Activated B cell treated with CpG ODN at 0.5 μM for 24 hours (primary cell): ENCODE measurements at regions not wholly inside any gene's neighbourhood (a gene's known extent, or its start where the extent isn't known, plus 50 kb on each side); places are given as distances from the start of the nearest gene placed in this dataset.

Source experiments
- ATAC-seq: fragments of 200-7000 bp; cut with Tn5 transposase; one replicate; pipeline ENCODE4 v1.10.0; 2021; ENCODE audit warnings: low read depth, mild to moderate bottlenecking, moderate library complexity
- CTCF ChIA-PET: fragments of 350-600 bp; sonication (Branson Sonifier 250); formaldehyde crosslinking; loops from one replicate; lab custom pipeline; 2021; ENCODE audit warnings: antibody characterized with exemption; lab: Charles Lee
- POLR2A ChIA-PET: fragments of 350-600 bp; sonication (Branson Sonifier 250); formaldehyde crosslinking; loops from one replicate; lab custom pipeline; 2021; ENCODE audit warnings: antibody characterized with exemption; lab: Charles Lee
- DNase-seq: peaks from one replicate; pipeline ENCODE4 v3.0.0; 2022
- H3K27ac Mint-ChIP-seq: one replicate; pipeline ENCODE4 v1.8.0; 2020; ENCODE audit warnings: mixed read lengths
- H3K27me3 Mint-ChIP-seq: one replicate; pipeline ENCODE4 v1.8.0; 2021; ENCODE audit warnings: mixed read lengths
- H3K36me3 Mint-ChIP-seq: one replicate; pipeline ENCODE4 v1.8.0; 2021; ENCODE audit warnings: low read depth, mixed read lengths
- H3K4me1 Mint-ChIP-seq: one replicate; pipeline ENCODE4 v1.8.0; 2021; ENCODE audit warnings: mixed read lengths
- H3K4me3 Mint-ChIP-seq: one replicate; pipeline ENCODE4 v1.8.0; 2020; ENCODE audit warnings: mild to moderate bottlenecking, mixed read lengths
- H3K9me3 Mint-ChIP-seq: one replicate; pipeline ENCODE4 v1.8.0; 2020; ENCODE audit warnings: mixed read lengths
- intact Hi-C: fragments of 100-400 bp; cut with micrococcal nuclease; formaldehyde crosslinking; loops from one replicate; pipeline ENCODE4 v1.15.1; 2024
- TF ChIP-seq, protein P1 (sequence below): fragments of 200-600 bp; IDR thresholded peaks from one replicate; pipeline ENCODE4 v1.8.0; 2022; ENCODE audit warnings: antibody characterized with exemption, mild to moderate bottlenecking

DNA sequence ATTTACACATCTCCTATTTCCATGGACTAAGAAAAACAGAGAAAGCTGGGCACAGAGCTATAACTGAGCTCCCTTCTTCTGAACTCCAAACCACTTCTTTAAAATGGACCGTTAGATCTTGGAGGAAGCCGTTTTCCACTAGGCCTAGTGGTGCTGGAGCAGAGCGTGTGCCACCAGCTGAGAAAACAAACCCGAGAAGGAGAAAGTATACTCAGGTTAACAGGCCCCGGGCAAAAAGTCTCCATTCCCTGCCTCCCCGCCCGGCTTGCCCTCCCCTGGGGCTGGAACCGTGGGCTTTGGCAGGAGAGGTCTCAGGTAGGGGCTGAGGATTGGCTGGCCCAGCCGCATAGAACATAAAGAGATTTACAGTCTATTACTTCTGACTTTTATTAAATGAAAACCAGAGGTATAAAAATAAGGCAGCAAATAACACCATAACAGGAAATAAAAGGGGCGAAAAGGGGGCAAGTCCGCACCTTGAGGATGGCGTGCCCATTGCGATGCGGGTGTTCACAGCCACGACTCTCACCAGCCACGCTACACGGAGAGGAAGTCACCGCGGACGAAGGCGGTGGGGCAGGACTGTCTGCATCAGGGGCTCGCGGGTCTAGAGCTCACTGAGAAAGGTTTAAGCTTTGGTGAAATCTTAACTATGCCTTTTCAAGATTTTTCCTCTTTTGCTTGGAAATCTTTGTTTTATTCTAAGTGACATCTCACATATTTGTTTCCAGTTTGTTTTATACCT is 191.2 kb upstream of the GMDS start:
- CTCF ChIA-PET, result no interaction called here
- no peak overlapping the region for H3K4me3 Mint-ChIP-seq
- intact Hi-C loops, result no loop called here
- H3K9me3 Mint-ChIP-seq, result no peaks in the 10 kb centered on the region
- TF ChIP-seq, protein P1, sequence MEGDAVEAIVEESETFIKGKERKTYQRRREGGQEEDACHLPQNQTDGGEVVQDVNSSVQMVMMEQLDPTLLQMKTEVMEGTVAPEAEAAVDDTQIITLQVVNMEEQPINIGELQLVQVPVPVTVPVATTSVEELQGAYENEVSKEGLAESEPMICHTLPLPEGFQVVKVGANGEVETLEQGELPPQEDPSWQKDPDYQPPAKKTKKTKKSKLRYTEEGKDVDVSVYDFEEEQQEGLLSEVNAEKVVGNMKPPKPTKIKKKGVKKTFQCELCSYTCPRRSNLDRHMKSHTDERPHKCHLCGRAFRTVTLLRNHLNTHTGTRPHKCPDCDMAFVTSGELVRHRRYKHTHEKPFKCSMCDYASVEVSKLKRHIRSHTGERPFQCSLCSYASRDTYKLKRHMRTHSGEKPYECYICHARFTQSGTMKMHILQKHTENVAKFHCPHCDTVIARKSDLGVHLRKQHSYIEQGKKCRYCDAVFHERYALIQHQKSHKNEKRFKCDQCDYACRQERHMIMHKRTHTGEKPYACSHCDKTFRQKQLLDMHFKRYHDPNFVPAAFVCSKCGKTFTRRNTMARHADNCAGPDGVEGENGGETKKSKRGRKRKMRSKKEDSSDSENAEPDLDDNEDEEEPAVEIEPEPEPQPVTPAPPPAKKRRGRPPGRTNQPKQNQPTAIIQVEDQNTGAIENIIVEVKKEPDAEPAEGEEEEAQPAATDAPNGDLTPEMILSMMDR, result no peak
- POLR2A ChIA-PET, result no interaction called here
- no peak for ATAC-seq
- H3K4me1 Mint-ChIP-seq, result no peaks in the 10 kb centered on the region
- DNase-seq, result no peak
- H3K36me3 Mint-ChIP-seq, result no peaks in the 10 kb centered on the region
- H3K27me3 Mint-ChIP-seq, result no peaks in the 10 kb centered on the region
- no peak overlapping the region for H3K27ac Mint-ChIP-seq

DNA sequence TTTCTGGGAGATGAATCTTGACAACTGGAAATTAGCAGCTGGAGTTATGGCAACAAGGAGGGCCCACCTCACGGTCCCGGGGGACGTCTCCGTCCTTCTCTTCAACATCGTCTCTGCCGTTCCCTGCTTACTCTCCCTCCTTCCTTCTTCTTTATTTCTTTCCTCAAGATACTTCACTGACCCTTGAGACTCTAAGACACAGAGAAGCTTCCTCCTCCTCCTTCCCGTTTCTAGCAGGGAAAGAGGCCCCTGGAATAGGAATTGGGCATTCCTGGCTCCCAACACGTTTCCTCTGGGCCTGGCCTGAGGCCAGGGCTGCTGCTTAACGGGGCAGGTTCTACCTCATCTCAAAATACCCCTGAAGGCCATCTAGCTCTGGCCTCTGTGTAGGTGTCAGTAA is 189.9 kb upstream of the GMDS start:
- no peak overlapping the region for H3K4me3 Mint-ChIP-seq
- H3K36me3 Mint-ChIP-seq, result no peaks in the 10 kb centered on the region
- H3K4me1 Mint-ChIP-seq, result no peaks in the 10 kb centered on the region
- intact Hi-C loops, result no loop called here
- TF ChIP-seq, protein P1, result no peak
- ChIA-PET CTCF (no interaction called here), POLR2A (no interaction called here)
- ATAC-seq (no peak), DNase-seq (no peak)
- no peaks in the 10 kb centered on the region for H3K9me3 Mint-ChIP-seq
- no peak overlapping the region for H3K27ac Mint-ChIP-seq
- no peaks in the 10 kb centered on the region for H3K27me3 Mint-ChIP-seq

DNA sequence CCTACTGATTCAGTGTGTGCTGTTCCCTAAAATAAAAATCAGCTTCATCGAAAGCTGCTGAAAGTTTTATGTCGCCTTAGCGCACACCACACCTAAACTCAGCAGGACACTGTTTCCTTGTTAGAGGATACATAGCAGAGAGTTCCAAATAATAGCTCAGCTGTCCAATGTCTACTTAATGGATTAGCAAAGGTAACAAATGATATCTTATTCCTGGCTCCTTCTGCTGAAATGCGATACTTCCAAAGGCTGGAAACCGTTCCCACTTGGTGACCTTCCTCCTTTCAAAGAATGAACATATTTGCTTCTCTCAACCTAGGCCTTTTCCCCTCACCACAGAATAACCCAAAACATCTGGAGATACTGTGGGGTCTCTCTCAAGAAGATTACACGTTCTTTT is 189.5 kb upstream of the GMDS start:
- TF ChIP-seq, protein P1, result no peak
- Mint-ChIP-seq H3K4me3 (no peak overlapping the region), H3K9me3 (no peaks in the 10 kb centered on the region), H3K4me1 (no peaks in the 10 kb centered on the region), H3K27me3 (no peaks in the 10 kb centered on the region), H3K27ac (no peak overlapping the region), H3K36me3 (no peaks in the 10 kb centered on the region)
- ATAC-seq (no peak), DNase-seq (no peak)
- intact Hi-C loops, result no loop called here
- CTCF ChIA-PET, result no interaction called here
- POLR2A ChIA-PET, result no interaction called here

DNA sequence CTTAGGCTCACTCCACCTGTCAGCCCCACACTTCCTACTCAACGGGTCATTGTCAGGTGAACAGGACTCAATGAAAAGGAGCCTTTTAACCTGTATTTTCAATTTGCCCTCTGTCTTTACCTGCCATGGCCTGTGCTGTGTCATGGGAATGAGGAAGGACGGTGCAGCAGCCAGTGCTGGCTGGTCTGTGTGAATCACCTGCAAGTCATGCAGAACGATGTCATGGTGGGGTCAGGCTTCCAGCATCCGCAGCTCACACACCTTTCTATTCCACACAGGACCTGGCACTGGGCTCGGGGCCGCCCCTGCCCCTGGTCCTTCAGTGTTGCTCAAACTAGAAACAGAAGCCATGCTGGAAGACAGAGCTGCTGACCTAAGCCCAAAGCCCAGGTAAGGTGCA is 188.7 kb upstream of the GMDS start:
- ChIA-PET POLR2A (no interaction called here), CTCF (no interaction called here)
- DNase-seq (no peak), ATAC-seq (no peak)
- Mint-ChIP-seq H3K36me3 (no peaks in the 10 kb centered on the region), H3K4me1 (no peaks in the 10 kb centered on the region), H3K9me3 (no peaks in the 10 kb centered on the region), H3K27me3 (no peaks in the 10 kb centered on the region), H3K4me3 (no peak overlapping the region), H3K27ac (no peak overlapping the region)
- intact Hi-C loops, result no loop called here
- TF ChIP-seq, protein P1, result no peak

DNA sequence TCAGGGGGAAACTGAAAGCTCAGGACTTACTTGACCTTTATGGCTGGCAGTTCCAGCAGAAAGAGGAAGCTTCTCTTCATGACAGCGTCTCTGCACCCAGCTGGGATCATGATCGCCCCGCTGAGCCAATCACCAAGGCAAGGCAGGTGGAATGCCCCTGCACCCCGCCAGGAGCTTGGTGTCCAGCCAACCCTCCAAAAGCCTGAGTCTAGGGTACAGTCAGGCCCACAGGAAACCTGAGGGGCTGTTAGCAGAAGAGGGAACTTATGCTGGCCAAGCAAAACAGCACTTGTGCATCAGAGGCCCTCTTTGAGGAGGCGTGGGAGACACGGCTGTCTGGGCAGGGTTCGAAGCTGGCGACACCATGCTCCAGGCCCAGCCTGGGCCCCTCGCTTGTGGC is 188.3 kb upstream of the GMDS start:
- TF ChIP-seq, protein P1, result no peak
- Mint-ChIP-seq H3K9me3 (no peaks in the 10 kb centered on the region), H3K4me1 (no peaks in the 10 kb centered on the region), H3K36me3 (no peaks in the 10 kb centered on the region), H3K27ac (no peak overlapping the region), H3K4me3 (no peak overlapping the region), H3K27me3 (no peaks in the 10 kb centered on the region)
- intact Hi-C loops, result no loop called here
- ATAC-seq (no peak), DNase-seq (no peak)
- ChIA-PET POLR2A (no interaction called here), CTCF (no interaction called here)
